HG03575 (cell line): ENCODE measurements at regions not wholly inside any gene's neighbourhood (a gene's known extent, or its start where the extent isn't known, plus 50 kb on each side); places are given as distances from the start of the nearest gene placed in this dataset.

Experiments
- ATAC-seq: cut with Tn5 transposase; IDR thresholded peaks from one replicate; pipeline ENCODE4 v1.9.1; 2021; ENCODE audit not compliant: unreplicated experiment, insufficient number of reproducible peaks, low FRiP score; ENCODE audit errors: extremely low read depth

DNA sequence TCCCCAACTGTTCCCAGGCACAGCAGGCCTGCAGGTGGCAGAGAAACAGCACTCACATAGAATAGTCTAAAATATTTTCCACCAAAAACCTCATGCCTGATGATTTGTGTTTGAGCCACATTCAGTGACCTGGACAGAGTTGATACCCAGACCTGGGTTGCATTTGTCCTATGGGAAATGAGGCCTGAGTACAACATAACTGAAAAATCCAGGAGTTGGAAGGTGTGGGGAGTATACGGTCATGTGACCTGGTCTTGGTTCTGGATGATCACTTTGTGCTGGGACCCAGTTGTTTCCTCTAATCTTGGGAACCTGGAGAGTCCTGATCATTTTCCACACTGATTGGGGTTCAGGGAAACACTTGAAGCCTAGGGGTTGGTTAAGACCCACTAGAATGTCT is 200.3 kb upstream of the MPHOSPH6 start:
- ATAC-seq: no peak

DNA sequence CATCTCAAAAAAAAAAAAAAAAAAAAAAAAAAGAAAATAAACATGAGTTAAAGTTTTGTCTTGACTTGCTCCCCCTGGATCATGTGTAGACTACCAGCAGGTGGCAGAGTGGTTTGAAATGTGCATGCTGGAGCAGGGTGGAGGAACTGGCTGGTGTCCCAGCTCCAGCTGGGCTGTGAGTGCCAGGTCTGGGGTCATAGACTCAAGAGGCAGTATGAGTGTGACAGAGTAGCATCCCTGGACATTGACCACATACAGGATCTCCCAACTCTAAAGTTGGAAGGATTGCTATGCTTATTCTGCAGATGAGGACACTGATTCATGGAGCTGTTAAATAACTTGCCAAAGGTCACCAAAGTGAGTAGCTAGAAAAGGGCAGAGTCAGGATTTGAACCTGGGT is 198.0 kb upstream of the MPHOSPH6 start:
- no peak for ATAC-seq

DNA sequence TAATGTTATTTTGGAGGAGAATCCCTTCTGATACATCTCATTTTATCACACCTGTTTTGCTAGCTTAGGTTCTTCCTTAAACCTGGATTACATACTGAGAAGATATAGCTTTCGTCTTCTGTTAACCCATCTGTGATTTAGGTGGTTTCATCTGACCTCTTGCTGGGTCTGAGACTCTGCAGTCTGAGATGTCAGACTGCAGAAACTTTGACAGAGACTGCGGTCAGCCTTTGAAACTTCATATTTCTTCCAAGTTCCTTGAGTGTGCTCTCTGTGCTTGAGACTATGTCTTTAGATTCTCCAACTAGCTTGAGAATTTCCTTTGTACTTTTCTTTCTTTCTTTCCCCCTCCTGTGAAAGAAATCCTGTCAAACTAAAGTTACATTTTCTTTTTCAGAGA is 196.4 kb upstream of the MPHOSPH6 start:
- ATAC-seq: no peak

- no peak for ATAC-seq
Observed at GRCh38 chr16:82364690-82365089, 194.7 kb upstream of the MPHOSPH6 start.

DNA sequence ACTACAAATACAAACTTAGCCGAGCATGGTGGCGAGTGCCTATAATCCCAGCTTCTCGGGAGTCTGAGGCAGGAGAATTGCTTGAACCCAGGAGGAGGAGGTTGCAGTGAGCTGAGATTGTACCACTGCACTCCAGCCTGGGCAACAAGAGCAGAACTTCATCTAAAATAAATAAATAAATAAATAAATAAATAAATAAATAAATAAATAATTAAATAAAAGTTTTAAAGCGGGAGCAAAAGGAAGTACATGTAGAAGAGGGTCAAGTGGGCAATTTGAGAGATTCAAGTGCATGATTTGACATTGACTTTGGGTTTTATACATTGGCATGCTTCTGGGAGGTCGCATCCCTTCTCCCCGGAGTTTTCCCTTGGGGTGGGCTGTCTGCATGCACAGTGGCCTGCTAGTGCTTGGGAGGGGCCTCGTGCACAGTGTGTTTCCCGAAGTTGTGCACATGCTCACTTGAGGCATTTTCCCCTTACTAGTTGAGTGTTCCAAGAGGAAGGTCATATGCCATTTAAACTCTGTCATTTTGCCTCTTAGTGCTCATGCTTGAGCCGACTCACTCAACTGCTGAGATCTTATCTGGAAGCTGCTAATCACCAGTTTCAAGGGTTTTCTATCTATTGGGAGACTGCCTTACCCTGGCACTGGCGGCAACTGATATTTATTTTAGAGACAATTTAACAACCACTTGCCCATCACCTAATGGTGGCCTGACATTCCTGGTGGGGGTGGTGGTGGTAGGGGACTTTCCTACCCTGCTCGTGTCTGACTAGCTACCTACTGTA is 193.2 kb upstream of the MPHOSPH6 start:
- ATAC-seq: no peak

- no peak for ATAC-seq
Observed at GRCh38 chr16:82361885-82362284, 191.9 kb upstream of the MPHOSPH6 start.

- no peak for ATAC-seq
Observed at GRCh38 chr16:82360024-82360783, 190.2 kb upstream of the MPHOSPH6 start.

- ATAC-seq: no peak
Observed at GRCh38 chr16:82358606-82359221, 188.7 kb upstream of the MPHOSPH6 start.

DNA sequence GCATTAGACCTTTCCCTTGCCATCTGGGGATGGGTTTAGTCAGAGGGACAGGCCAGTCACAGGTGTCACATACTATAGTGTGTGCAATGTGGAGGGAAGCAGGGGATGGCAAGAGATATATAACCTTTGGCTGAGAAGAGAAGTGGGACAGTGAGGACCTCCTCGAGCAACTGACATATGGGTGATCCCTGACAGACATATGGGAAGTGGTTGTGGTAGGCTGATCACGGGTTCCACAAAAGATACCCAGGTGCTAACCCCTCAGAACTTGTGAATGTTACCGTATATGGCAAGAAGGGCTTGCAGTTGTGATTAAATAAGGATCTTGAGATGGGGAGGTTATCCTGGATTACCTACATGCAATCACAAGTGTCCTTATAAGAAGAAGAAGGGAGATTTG is 188.1 kb upstream of the MPHOSPH6 start:
- ATAC-seq: no peak

- no peak for ATAC-seq
Observed at GRCh38 chr16:82357237-82357636, 187.2 kb upstream of the MPHOSPH6 start.

- no peak for ATAC-seq
Observed at GRCh38 chr16:82350560-82350959, 180.5 kb upstream of the MPHOSPH6 start.

GRCh38 chr16:82345318-82345717 is 175.3 kb upstream of the MPHOSPH6 start:
- no peak for ATAC-seq

DNA sequence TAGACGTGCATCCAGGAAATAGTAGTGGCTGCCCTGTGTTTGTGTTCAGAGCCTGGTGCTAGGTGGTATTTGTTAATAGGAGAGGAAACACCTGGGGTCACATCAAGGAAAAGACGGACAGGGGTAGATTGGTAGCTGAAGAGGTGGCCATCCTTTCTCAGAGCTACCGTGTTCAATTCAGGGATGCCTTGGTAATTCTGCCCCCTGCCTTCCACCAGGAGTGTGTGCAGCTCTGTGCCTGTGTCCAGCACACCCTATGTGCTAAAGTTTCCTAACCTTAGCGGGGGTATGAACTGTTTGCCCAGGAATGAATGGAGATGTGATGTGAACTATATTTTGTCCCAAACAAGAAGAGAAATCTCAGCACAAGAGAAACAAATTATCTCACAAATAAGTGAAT is 174.1 kb upstream of the MPHOSPH6 start:
- ATAC-seq: no peak

DNA sequence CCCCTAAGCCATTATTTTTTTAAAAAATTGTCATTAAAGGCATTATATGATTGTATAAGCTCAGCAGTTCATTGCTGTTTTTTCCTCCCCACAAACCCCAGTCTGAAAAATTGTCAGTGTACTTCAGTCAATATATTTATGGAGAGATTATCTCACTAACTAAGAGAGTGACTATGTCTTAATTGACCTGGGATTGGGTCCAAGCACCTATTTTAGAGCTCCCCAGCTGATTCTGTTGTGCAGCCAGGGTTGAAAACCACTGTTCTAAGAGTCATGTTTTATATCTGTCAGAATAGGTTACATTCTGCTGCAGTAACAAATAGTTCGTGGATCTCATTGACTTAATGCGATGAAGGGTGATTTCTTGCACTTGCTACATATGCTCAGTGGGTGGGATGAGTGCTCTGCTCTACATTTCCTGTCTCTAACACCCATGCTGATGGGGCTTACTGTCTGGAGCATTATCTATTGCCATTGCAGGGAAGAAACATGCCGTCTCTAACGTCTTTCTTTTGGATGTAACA is 171.2 kb upstream of the MPHOSPH6 start:
- no peak for ATAC-seq

DNA sequence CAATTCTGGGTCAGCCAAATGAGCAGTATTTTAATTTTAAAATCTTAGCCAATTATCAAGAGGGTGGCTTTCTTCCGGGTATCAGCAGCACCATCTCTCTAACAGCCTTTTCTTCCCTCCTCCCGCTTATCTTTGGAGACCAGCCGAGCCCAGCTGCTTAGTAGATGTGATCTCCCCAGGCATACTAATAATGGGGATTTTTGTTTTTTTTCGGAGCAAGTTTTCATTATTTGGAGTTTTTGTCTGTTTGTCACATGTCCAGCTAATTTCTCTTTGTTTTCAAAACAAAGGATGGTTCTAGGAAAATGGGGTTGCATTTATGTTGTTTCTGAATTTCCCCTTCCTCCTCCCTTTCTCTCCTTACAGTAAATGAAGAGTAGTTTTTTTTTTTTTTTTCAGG is 170.5 kb upstream of the MPHOSPH6 start:
- no peak for ATAC-seq

- ATAC-seq: no peak
Observed at GRCh38 chr16:82337355-82337754, 167.3 kb upstream of the MPHOSPH6 start.

GRCh38 chr16:82331974-82332750 is 162.1 kb upstream of the MPHOSPH6 start:
- ATAC-seq: no peak

DNA sequence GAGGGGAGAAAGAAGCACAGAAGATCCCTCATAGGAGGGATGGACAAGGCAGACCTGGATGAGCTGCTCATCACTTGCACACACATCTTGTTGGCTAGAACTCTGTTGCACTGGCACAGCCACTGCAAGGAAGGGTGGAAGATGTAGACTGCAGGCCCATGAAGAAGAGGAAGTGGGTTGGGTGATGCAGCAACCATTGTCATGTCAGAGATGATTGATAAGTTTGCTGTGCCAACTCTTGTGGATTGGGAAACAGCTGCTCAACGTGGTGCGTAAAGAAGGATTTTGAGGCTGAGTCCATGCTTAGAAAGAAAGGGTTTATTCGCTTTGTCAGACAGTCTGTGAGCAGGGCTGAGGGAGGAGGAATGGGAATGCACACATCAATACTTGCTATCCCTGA is 161.4 kb upstream of the MPHOSPH6 start:
- no peak for ATAC-seq

DNA sequence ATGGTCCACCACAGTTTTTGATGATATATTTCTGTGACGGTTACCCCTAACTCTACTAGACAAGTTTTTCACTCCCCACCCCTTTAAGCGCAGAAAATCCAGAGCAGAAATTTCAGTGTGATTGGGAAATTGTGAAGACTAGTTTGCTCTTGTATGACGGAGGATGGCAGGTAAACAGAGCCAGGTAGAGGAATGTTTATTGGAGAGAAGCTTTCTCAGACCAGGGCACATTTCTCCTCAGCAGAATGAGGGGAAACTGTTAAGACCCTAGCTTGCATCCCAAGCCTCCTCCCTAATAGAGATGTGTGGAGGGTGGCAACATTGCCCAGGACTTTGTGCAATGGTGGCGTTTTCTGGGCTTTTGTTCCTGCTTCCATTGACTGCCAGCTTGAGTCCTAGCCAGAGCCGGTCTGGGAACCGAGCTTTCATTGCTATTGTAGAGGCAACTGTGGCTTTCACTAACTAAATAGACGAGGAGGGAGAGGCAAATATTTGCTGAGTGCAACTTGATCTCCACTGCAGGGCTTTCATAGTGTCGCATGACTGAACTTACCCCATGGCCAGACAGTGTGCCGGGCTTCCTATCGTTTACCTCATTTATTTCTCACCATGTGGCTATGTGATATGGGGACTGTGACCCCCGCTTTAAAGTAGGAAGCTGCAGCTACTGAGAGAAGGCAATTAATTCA is 159.6 kb upstream of the MPHOSPH6 start:
- ATAC-seq: no peak
